HEK293 (cell line): ENCODE measurements at regions not wholly inside any gene's neighbourhood (a gene's known extent, or its start where the extent isn't known, plus 50 kb on each side); places are given as distances from the start of the nearest gene placed in this dataset.

ENCODE experiments used
- CTCF ChIA-PET: fragments of 350-600 bp; formaldehyde crosslinking; extraction: SDS; loops from one replicate; lab custom pipeline; 2021; ENCODE audit warnings: antibody characterized with exemption; lab: Yijun Ruan, JAX
- POLR2A ChIA-PET: fragments of 300-600 bp; formaldehyde crosslinking; extraction: SDS; loops from one replicate; lab custom pipeline; 2020; ENCODE audit warnings: antibody characterized with exemption, inconsistent platforms; lab: Yijun Ruan, JAX
- H3K27ac ChIP-seq: fragments of 200-500 bp; sonication (Bioruptor generic); 2 replicates; pipeline ENCODE4 v1.5.1; 2014; ENCODE audit warnings: low read depth, low read length, control low read depth, inconsistent platforms; ENCODE audit errors: extremely low read depth
- H3K36me3 ChIP-seq, 2 experiments: fragments of 200-500 bp in 1 of 2; sonication (Bioruptor generic) in 1 of 2; 1 replicate in 1 of 2; 2 replicates in 1 of 2; pipeline ENCODE4 v1.5.1; 2014 to 2017; ENCODE audit warnings: inconsistent platforms in 2 of 2, low read length in 2 of 2; ENCODE audit not compliant: control insufficient read depth in 2 of 2, insufficient read depth in 1 of 2
- H3K4me1 ChIP-seq: fragments of 200-500 bp; sonication (Bioruptor generic); 2 replicates; pipeline ENCODE4 v1.5.1; 2014; ENCODE audit warnings: mild to moderate bottlenecking, low read length, inconsistent platforms; ENCODE audit not compliant: control insufficient read depth, insufficient read depth
- H3K4me3 ChIP-seq: 2 replicates; pipeline ENCODE4 v1.5.1; 2011; ENCODE audit warnings: low read depth, mild to moderate bottlenecking, control low read depth, low read length, moderate library complexity
- H3K9me3 ChIP-seq: fragments of 200-500 bp; sonication (Bioruptor generic); 2 replicates; pipeline ENCODE4 v1.5.1; 2014; ENCODE audit warnings: low read depth, low read length, inconsistent platforms; ENCODE audit not compliant: control insufficient read depth, insufficient read depth
- EGR2 ChIP-seq: fragments of 450-650 bp; formaldehyde crosslinking; IDR thresholded peaks from 2 replicates; pipeline ENCODE4 v1.5.1; 2016; ENCODE audit warnings: low read depth, missing biosample characterization, missing genetic modification characterization
- GLIS1 ChIP-seq: fragments of 450-650 bp; formaldehyde crosslinking; IDR thresholded peaks from 2 replicates; pipeline ENCODE4 v1.5.1; 2016; ENCODE audit warnings: missing biosample characterization, missing genetic modification characterization
- HOXA7 ChIP-seq: sonication (generic); formaldehyde crosslinking; IDR thresholded peaks from 2 replicates; pipeline ENCODE4 v1.8.1; 2022; ENCODE audit warnings: missing genetic modification reagents, borderline replicate concordance
- HOXD13 ChIP-seq: sonication (generic); formaldehyde crosslinking; IDR thresholded peaks from 2 replicates; pipeline ENCODE4 v1.8.0; 2022; ENCODE audit warnings: missing genetic modification reagents, borderline replicate concordance
- KLF10 ChIP-seq: fragments of 450-650 bp; IDR thresholded peaks from 2 replicates; pipeline ENCODE4 v1.5.1; 2018; ENCODE audit warnings: missing biosample characterization, mild to moderate bottlenecking, missing genetic modification characterization
- KLF8 ChIP-seq: fragments of 450-650 bp; formaldehyde crosslinking; IDR thresholded peaks from 2 replicates; pipeline ENCODE4 v1.5.1; 2016; ENCODE audit warnings: missing biosample characterization, missing genetic modification characterization
- OSR2 ChIP-seq: fragments of 450-650 bp; formaldehyde crosslinking; IDR thresholded peaks from 2 replicates; pipeline ENCODE4 v1.5.1; 2016; ENCODE audit warnings: missing biosample characterization, missing genetic modification characterization
- SETDB1 ChIP-seq: IDR thresholded peaks from one replicate; pipeline ENCODE4 v1.6.1; 2017; ENCODE audit warnings: mild to moderate bottlenecking, low read length, moderate library complexity, mixed read lengths; ENCODE audit not compliant: insufficient read length
- YY1 ChIP-seq: fragments of 450-650 bp; formaldehyde crosslinking; IDR thresholded peaks from 2 replicates; pipeline ENCODE4 v1.5.1; 2018; ENCODE audit warnings: missing biosample characterization, missing genetic modification characterization
- ZBTB1 ChIP-seq: fragments of 450-650 bp; formaldehyde crosslinking; IDR thresholded peaks from 2 replicates; pipeline ENCODE4 v1.5.1; 2016; ENCODE audit warnings: missing biosample characterization, missing genetic modification characterization
- ZBTB17 ChIP-seq: fragments of 450-650 bp; formaldehyde crosslinking; IDR thresholded peaks from 2 replicates; pipeline ENCODE4 v1.5.1; 2016; ENCODE audit warnings: missing biosample characterization, missing genetic modification characterization
- ZNF140 ChIP-seq: fragments of 450-650 bp; formaldehyde crosslinking; IDR thresholded peaks from 2 replicates; pipeline ENCODE4 v1.5.1; 2016; ENCODE audit warnings: missing biosample characterization, missing genetic modification characterization
- ZNF19 ChIP-seq: fragments of 450-650 bp; formaldehyde crosslinking; IDR thresholded peaks from 2 replicates; pipeline ENCODE4; 2016; ENCODE audit warnings: missing biosample characterization, missing genetic modification characterization, low read depth
- ZNF221 ChIP-seq: fragments of 450-650 bp; formaldehyde crosslinking; IDR thresholded peaks from 2 replicates; pipeline ENCODE4 v1.5.1; 2017; ENCODE audit warnings: missing biosample characterization, missing genetic modification characterization, borderline replicate concordance
- ZNF248 ChIP-seq: fragments of 450-650 bp; formaldehyde crosslinking; IDR thresholded peaks from 2 replicates; pipeline ENCODE4 v1.5.1; 2017; ENCODE audit warnings: missing biosample characterization, missing genetic modification characterization
- ZNF292 ChIP-seq: fragments of 450-650 bp; formaldehyde crosslinking; IDR thresholded peaks from 2 replicates; pipeline ENCODE4 v1.5.1; 2016; ENCODE audit warnings: low read depth, missing biosample characterization, missing genetic modification characterization, borderline replicate concordance
- ZNF350 ChIP-seq: fragments of 450-650 bp; formaldehyde crosslinking; IDR thresholded peaks from 2 replicates; pipeline ENCODE4 v1.5.0; 2017; ENCODE audit warnings: missing biosample characterization, mild to moderate bottlenecking, missing genetic modification characterization
- ZNF514 ChIP-seq: fragments of 450-650 bp; formaldehyde crosslinking; IDR thresholded peaks from 2 replicates; pipeline ENCODE4 v1.5.1; 2016; ENCODE audit warnings: missing biosample characterization, missing genetic modification characterization
- TF ChIP-seq, protein P1 (sequence below): fragments of 450-650 bp; formaldehyde crosslinking; IDR thresholded peaks from 2 replicates; pipeline ENCODE4 v1.5.1; 2017; ENCODE audit warnings: missing biosample characterization, missing genetic modification characterization
- TF ChIP-seq, protein P2 (sequence below): fragments of 450-650 bp; formaldehyde crosslinking; IDR thresholded peaks from 2 replicates; pipeline ENCODE4 v1.5.1; 2016; ENCODE audit warnings: missing biosample characterization, missing genetic modification characterization
- TF ChIP-seq, protein P3 (sequence below): fragments of 450-650 bp; formaldehyde crosslinking; IDR thresholded peaks from 2 replicates; pipeline ENCODE4 v1.5.1; 2016; ENCODE audit warnings: missing biosample characterization, missing genetic modification characterization
- TF ChIP-seq, protein P4 (sequence below): fragments of 450-650 bp; IDR thresholded peaks from 2 replicates; pipeline ENCODE4 v1.5.1; 2018; ENCODE audit warnings: missing biosample characterization, missing genetic modification characterization
- TF ChIP-seq, protein P5 (sequence below): fragments of 450-650 bp; formaldehyde crosslinking; IDR thresholded peaks from 2 replicates; pipeline ENCODE4 v1.5.1; 2017; ENCODE audit warnings: missing biosample characterization, missing genetic modification characterization
- TF ChIP-seq, protein P6 (sequence below): fragments of 450-650 bp; formaldehyde crosslinking; IDR thresholded peaks from 2 replicates; pipeline ENCODE4 v1.5.1; 2016; ENCODE audit warnings: missing biosample characterization, missing genetic modification characterization, borderline replicate concordance

DNA sequence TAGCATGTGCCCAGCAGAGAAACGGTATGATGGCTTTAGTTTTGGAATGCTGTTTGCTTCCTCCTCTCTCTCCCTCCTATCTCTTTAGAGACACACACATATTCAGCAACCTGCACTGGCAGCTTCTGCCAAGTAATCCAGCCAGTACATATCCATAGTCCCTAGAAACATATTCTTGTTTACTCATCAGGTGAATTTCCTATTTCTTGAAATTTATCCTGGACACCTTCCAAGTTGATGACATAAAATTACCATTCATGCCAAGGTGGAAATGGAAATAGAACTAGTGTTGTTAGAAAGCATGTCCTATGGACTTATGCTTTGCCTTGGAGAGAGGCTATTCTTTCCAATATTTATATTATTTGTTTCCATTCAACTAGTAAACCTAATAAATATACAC lies 50.9 kb upstream of the RGPD4 start:
- CTCF ChIA-PET = no interaction called here
- TF ChIP-seq SETDB1 (no peak), YY1 (no peak), ZNF19 (tag by site-specific recombination) (no peak), ZNF292 (tag by site-specific recombination) (no peak), EGR2 (tag by site-specific recombination) (no peak), OSR2 (tag by site-specific recombination) (no peak), KLF8 (no peak), GLIS1 (tag by site-specific recombination) (no peak), HOXD13 (CRISPR knock-in tag) (no peak), HOXA7 (no peak), ZBTB1 (tag by site-specific recombination) (no peak), KLF10 (no peak), ZNF248 (tag by site-specific recombination) (no peak)
- TF ChIP-seq, protein P1, sequence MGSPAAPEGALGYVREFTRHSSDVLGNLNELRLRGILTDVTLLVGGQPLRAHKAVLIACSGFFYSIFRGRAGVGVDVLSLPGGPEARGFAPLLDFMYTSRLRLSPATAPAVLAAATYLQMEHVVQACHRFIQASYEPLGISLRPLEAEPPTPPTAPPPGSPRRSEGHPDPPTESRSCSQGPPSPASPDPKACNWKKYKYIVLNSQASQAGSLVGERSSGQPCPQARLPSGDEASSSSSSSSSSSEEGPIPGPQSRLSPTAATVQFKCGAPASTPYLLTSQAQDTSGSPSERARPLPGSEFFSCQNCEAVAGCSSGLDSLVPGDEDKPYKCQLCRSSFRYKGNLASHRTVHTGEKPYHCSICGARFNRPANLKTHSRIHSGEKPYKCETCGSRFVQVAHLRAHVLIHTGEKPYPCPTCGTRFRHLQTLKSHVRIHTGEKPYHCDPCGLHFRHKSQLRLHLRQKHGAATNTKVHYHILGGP (tag by site-specific recombination) = no peak
- TF ChIP-seq, protein P2, sequence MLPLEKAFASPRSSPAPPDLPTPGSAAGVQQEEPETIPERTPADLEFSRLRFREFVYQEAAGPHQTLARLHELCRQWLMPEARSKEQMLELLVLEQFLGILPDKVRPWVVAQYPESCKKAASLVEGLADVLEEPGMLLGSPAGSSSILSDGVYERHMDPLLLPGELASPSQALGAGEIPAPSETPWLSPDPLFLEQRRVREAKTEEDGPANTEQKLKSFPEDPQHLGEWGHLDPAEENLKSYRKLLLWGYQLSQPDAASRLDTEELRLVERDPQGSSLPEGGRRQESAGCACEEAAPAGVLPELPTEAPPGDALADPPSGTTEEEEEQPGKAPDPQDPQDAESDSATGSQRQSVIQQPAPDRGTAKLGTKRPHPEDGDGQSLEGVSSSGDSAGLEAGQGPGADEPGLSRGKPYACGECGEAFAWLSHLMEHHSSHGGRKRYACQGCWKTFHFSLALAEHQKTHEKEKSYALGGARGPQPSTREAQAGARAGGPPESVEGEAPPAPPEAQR (tag by site-specific recombination) = no peak
- TF ChIP-seq, protein P3, sequence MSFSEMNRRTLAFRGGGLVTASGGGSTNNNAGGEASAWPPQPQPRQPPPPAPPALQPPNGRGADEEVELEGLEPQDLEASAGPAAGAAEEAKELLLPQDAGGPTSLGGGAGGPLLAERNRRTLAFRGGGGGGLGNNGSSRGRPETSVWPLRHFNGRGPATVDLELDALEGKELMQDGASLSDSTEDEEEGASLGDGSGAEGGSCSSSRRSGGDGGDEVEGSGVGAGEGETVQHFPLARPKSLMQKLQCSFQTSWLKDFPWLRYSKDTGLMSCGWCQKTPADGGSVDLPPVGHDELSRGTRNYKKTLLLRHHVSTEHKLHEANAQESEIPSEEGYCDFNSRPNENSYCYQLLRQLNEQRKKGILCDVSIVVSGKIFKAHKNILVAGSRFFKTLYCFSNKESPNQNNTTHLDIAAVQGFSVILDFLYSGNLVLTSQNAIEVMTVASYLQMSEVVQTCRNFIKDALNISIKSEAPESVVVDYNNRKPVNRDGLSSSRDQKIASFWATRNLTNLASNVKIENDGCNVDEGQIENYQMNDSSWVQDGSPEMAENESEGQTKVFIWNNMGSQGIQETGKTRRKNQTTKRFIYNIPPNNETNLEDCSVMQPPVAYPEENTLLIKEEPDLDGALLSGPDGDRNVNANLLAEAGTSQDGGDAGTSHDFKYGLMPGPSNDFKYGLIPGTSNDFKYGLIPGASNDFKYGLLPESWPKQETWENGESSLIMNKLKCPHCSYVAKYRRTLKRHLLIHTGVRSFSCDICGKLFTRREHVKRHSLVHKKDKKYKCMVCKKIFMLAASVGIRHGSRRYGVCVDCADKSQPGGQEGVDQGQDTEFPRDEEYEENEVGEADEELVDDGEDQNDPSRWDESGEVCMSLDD (tag by site-specific recombination) = no peak
- TF ChIP-seq, all 188 proteins: peak for 0

DNA sequence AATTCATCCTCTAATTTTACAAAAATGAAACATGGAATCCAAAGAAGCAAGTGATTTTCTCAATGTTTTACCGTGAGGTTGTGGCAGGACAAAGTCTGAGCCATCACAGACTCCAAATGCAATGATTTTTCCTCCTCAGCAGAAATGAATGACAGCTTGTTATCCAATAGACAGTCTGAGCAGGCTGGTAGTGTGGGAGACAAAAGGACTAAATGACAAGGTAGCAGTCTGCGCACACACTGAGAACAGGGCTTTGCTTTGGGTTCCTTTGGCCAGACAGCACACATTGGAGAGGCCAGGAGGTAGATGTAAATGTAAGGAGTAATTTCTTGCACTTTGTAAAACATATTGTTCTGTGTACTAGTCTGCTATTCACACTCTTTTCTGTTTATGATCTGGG lies 50.3 kb upstream of the RGPD4 start:
- ChIA-PET POLR2A (no interaction called here), CTCF (interaction anchor here (1.4 kb wide), 1 partner anchor 12 kb away, joined by 3 read pairs; no protein-coding TSS in a partner anchor)
- H3K9me3 ChIP-seq = no peaks in the 10 kb centered on the region
- H3K27ac ChIP-seq = no peak overlapping the region
- H3K4me3 ChIP-seq = no peak overlapping the region
- no peaks in the 10 kb centered on the region for H3K4me1 ChIP-seq
- no peaks in the 10 kb centered on the region for H3K36me3 ChIP-seq
- TF ChIP-seq ZNF140 (tag by site-specific recombination) (no peak), ZBTB17 (tag by site-specific recombination) (no peak), ZNF350 (no peak), ZNF221 (tag by site-specific recombination) (no peak), KLF8 (no peak), ZNF514 (no peak)
- TF ChIP-seq, protein P4, sequence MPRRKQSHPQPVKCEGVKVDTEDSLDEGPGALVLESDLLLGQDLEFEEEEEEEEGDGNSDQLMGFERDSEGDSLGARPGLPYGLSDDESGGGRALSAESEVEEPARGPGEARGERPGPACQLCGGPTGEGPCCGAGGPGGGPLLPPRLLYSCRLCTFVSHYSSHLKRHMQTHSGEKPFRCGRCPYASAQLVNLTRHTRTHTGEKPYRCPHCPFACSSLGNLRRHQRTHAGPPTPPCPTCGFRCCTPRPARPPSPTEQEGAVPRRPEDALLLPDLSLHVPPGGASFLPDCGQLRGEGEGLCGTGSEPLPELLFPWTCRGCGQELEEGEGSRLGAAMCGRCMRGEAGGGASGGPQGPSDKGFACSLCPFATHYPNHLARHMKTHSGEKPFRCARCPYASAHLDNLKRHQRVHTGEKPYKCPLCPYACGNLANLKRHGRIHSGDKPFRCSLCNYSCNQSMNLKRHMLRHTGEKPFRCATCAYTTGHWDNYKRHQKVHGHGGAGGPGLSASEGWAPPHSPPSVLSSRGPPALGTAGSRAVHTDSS (tag by site-specific recombination) = no peak
- TF ChIP-seq, protein P5, sequence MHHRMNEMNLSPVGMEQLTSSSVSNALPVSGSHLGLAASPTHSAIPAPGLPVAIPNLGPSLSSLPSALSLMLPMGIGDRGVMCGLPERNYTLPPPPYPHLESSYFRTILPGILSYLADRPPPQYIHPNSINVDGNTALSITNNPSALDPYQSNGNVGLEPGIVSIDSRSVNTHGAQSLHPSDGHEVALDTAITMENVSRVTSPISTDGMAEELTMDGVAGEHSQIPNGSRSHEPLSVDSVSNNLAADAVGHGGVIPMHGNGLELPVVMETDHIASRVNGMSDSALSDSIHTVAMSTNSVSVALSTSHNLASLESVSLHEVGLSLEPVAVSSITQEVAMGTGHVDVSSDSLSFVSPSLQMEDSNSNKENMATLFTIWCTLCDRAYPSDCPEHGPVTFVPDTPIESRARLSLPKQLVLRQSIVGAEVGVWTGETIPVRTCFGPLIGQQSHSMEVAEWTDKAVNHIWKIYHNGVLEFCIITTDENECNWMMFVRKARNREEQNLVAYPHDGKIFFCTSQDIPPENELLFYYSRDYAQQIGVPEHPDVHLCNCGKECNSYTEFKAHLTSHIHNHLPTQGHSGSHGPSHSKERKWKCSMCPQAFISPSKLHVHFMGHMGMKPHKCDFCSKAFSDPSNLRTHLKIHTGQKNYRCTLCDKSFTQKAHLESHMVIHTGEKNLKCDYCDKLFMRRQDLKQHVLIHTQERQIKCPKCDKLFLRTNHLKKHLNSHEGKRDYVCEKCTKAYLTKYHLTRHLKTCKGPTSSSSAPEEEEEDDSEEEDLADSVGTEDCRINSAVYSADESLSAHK (tag by site-specific recombination) = no peak
- TF ChIP-seq, protein P6, sequence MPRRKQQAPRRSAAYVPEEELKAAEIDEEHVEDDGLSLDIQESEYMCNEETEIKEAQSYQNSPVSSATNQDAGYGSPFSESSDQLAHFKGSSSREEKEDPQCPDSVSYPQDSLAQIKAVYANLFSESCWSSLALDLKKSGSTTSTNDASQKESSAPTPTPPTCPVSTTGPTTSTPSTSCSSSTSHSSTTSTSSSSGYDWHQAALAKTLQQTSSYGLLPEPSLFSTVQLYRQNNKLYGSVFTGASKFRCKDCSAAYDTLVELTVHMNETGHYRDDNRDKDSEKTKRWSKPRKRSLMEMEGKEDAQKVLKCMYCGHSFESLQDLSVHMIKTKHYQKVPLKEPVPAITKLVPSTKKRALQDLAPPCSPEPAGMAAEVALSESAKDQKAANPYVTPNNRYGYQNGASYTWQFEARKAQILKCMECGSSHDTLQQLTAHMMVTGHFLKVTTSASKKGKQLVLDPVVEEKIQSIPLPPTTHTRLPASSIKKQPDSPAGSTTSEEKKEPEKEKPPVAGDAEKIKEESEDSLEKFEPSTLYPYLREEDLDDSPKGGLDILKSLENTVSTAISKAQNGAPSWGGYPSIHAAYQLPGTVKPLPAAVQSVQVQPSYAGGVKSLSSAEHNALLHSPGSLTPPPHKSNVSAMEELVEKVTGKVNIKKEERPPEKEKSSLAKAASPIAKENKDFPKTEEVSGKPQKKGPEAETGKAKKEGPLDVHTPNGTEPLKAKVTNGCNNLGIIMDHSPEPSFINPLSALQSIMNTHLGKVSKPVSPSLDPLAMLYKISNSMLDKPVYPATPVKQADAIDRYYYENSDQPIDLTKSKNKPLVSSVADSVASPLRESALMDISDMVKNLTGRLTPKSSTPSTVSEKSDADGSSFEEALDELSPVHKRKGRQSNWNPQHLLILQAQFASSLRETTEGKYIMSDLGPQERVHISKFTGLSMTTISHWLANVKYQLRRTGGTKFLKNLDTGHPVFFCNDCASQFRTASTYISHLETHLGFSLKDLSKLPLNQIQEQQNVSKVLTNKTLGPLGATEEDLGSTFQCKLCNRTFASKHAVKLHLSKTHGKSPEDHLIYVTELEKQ (tag by site-specific recombination) = no peak

More for the DNA sequence above, 50.9 kb upstream of the RGPD4 start:
- Histone ChIP-seq H3K4me1 (no peaks in the 10 kb centered on the region), H3K4me3 (no peak overlapping the region), H3K9me3 (no peaks in the 10 kb centered on the region), H3K27ac (no peak overlapping the region), H3K36me3 (no peaks in the 10 kb centered on the region)
- POLR2A ChIA-PET = no interaction called here
